Ishikawa (cell line): ENCODE measurements at regions not wholly inside any gene's neighbourhood (a gene's known extent, or its start where the extent isn't known, plus 50 kb on each side); places are given as distances from the start of the nearest gene placed in this dataset.

ENCODE experiments used
- EP300 ChIP-seq: IDR thresholded peaks from 2 replicates; pipeline ENCODE4 v1.6.1; 2012; ENCODE audit warnings: borderline replicate concordance
- NFIC ChIP-seq: IDR thresholded peaks from 2 replicates; pipeline ENCODE4 v1.6.1; 2012
- ZBTB7A ChIP-seq: IDR thresholded peaks from 2 replicates; pipeline ENCODE4 v1.6.1; 2012; ENCODE audit warnings: low read depth

DNA sequence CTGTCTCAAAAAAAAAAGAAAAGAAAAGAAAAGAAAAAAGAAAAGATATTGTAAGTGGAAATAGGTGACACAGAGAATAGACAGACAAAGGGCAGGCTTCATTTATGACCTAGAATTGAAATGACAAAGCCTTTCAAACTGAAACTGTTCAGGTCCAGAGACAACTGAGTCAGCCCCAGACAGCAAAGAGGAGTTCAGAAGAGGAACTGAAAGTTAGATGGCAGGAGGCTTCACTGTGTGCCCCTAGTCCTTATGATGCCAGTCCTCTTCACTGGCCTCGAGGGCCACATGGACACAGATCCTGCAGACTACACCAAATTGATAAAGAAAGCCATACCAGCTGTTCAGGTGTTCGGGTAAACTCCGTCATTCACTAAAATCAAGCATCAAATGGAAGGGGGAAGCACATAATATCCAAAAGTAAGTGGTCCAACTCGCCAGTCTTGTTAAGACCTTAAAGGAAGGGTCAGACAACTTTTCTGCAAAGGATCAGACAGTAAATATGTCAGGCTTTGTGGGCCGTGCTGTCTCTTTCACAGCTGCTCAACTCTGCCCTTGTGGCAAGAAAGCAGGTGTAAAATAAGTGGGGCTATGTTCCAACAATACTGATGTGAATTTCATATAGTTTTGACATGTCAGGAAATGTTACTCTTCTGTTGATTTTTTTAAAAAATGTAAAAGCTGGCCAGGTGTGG is 231.9 kb upstream of the MGAT5 start:
- TF ChIP-seq ZBTB7A, result no peak
- no peak for TF ChIP-seq NFIC
- no peak for TF ChIP-seq EP300
